ENCODE measurements at regions not wholly inside any gene's neighbourhood (a gene's known extent, or its start where the extent isn't known, plus 50 kb on each side); places are given as distances from the start of the nearest gene placed in this dataset.
A peak's percentile ranks its signal among the peaks of the same experiment; 100 is the strongest.
"Not testable (repeated sequence)": the region's sequence is repeated elsewhere in the genome, so short reads cannot be mapped to it uniquely, and the experiment has no call there.

DNA sequence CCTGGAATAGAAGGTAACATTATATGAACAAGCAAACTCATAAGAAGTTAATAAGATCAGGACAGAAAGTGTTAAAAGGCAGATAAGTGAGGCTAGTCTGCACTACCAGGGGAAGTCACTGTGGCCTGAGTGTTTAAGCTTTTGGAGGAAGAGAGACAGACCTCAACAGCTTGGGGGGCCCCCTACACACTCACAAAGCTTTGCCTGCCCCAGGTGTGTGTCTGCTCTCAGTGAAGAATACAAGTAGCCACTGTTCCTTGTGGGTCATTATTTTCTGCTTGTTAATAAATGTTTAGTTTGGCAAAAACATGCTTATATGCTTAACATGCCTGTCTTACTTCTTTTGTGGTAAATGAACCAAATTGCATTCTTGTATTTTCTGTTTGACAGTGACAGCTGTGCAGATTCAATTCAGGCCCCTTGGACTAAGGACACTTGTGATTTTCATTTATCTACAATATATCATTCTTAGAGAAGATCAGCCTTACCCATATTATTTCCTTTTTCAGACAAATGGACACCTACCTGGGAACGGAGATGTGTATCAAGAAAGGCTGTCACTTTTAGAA is 50.7 kb upstream of the C12orf71 start:
- DNase-seq = no peak

DNA sequence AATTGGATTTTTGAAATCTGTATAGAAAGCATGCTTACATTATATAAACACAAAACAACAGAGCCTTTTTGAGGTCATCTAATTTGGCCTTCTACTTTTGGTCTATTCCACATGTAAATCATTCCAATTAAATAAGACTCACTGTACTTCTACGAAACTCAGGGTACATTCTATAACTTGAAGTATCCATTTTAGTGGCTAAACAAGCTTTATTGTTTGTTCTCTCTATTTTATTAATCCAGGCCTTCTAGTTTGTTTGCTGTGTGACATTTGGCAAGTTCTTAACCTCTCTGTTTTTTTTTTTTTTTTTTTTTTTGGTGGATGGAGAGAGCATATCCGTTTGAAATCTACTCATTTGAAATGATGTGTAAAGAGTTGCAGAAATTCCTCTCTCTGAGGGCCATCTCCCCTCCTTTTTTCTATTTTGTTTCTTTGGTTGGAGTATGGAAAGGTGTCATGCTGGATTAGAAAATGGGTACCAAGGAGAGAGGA is 58.1 kb upstream of the C12orf71 start:
- DNase-seq = no peak

DNA sequence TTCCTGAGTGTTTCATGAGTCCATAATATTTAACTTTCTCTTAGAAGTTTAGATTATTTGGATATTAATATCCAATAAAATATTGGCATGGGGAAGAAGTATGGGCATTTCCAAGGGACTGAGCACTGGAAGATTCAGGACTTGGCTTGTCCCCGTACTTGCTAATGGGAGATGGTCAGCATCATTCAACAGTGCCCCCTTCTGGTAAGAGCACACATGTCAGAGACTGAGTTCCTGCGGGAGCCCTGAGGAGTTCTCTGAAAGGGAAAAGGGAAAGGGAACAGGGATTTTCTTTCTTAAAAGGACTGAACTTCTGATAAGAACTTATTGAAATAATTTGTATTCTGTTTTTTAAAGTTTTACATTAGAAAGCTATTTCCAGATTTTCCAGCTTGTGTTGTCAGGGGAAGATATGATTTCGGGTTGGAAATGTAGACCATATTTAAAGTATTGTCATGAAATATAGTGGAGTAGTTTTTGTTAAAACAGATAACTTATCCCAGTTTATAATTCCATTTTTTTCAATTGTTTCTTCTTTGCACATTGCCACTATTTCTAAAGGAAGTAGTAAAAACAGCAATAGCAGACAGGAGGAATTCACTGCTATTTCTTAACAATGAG is 59.8 kb upstream of the C12orf71 start:
- peak; percentile 41 for DNase-seq

DNA sequence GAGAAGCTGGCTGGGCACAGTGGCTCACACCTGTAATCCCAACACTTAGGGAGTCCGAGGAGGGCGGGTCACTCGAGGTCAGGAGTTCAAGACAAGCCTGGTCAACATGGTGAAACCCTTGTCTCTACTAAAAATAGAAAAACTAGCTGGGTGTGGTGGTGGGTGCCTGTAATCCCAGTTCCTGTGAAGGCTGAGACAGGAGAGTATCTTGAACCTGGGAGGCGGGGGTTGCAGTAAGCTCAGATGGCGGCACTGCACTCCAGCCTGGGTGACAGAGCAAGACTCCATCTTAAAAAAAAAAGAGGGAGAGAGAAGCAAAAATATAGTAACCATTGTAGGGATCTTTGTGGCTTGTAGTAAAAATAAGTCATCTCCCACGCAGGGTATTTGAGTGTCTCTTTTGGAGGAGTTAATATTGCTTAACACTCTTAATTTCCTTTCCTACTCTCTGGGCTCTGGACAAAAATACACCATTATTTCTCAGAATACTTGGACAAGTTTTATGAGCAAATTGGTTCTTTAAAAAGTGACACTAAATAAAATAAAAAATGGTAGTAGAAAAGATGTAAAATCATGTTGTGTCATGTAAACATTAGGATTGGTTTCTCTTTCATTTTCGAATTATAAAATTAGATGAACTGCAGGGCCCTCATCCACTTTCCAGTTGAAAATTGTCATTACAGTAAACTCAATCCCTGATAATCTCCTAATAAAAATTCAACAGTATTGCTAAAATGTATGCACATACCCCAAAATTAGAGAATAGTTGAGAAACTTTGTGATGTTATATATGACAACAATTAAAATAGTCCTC is 61.1 kb upstream of the C12orf71 start:
- DNase-seq = no peak

DNA sequence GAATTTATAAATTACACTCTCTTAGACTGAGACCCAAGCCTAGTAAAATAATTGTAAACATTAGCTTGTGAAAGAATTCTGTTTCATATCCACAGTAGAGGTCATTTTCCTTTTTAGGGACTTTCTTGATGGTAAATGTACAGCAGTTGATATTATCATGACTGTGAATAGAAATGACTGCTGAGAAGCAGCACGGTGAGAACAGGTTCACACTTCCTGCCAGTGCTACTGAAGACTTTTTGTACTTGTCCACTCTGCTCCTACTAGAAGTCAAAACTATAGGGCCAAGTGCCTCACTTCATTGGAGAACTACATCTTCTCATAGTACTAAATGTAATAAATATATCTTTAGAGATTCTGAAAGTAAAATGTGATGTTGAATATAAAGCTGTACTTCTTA is 63.3 kb upstream of the C12orf71 start:
- DNase-seq = not testable (repeated sequence)

DNA sequence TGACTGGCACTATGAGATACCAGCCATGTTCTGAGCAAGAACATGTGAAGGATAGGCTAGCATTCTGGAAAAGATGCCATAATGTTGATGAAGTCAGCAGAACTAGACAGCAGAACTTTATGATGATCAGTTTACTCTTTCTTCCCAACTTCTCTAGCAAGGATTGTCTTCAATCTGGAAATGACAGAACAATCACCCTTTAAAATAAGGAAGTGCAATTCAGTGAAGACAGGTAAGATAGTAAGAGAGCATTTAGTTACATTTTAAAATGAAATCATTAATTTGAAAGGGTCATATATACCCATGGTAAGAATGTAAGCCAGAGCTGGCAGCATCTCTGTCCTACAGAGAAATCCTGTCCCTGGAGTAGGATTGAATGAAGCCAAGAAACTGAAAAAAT is 66.0 kb upstream of the C12orf71 start:
- no peak for DNase-seq

DNA sequence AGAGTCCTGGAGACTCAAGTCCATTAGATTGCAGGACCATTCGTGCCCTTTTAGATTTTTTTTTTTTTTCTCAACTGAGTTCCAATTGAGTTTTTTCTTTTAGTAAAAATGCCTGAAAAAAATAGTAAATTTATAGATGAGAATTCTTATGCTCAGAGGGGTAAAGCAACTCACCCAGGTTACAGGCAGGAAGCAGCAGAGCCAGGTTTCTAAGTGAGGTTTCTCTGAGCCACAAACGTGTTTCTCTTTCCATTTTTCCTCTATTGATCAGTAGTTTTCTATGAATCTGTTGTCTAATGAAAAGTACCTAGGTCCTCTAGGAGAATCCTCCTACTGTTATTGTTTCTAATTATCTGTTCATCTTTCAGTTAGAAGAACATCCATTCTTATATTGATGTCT is 66.4 kb upstream of the C12orf71 start:
- no peak for DNase-seq

DNA sequence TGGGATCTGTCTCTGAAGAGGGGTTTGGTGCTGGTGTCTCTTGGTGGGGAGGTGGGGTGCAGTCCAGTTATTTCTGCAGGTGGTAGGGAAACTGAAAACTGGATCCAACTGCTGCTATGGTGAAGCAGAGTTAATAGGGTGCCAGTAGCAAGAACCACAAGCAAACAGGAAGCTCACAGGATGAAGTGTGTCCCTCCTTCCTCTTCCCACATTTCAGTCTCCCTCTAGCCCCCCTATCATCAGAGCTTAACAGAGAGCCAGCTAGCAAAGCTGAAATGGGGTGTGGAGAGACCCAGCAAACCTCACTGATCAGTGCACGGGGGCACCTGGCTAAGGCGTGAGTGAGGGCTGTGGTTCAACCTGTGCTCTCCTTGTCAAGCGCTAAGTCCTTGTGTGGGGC is 69.1 kb upstream of the C12orf71 start:
- no peak for DNase-seq

DNA sequence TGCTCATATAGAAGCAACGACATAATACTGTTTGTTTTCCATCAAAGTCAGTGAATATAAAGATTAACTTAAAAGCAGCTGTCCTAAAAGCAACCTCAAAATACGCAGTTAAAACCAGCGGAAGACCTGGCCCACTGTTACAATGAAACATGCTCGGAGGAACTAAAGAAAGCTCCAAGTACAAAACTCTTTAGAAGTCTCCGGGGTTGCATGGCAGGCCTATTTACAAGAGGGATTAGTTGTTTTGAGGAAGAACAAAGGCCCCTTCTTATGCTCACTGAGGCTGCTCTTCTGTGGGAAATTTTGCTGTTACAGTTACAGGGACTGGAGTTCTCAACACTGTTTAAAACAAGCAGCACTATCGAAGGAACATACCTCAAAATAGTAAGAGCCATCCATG is 75.9 kb upstream of the C12orf71 start:
- DNase-seq = no peak

DNA sequence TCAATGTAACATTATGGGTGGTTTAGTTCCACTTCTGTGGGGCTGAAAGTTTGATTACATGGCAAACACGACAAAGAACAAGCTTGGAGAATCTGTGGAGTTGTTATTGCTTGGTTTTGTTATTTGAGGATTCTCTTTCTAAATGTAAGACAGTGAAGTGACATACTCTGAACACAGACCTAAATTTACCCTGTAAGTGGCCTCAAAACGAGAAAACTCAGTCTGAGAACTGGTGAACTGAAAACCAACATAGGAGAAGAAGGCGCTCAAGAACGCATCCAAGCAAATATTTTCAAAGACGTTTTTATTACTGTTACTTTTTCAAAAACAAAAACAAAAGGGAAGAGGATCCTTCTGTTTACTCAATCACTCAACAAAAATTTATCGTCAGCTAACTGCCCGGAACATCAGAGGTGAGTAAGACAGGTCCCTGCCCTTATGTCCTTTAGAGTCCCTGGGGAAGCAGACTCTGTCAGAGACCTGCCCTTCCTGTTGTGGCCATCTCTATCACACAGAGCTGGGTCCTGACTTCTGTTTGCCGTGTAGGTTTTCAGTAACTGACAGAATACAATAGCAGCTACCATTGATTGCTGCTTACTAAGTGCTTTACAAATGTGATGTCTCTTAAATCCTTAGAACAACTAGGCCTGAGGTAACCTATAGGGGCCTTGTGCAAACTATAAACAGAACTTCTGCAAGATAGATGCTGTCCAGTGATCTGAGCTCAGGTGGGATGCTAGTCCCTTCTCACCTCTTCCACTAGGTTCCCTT is 79.3 kb upstream of the C12orf71 start:
- no peak for DNase-seq

DNA sequence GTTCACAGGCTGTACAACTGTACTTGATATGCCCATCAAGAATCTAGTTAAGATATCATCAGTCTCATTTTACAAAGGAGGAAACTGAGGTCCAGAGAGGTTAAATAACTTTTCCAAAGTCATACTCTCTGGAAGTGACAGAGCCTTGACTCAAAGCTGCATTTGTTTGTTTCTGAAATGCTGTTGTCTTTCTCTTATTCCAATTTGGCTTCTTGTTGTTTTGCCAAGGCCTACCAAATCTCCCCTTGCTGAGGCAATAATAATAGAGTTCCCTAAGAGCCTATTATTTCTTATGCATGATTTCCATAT is 79.8 kb upstream of the C12orf71 start:
- DNase-seq = no peak

DNA sequence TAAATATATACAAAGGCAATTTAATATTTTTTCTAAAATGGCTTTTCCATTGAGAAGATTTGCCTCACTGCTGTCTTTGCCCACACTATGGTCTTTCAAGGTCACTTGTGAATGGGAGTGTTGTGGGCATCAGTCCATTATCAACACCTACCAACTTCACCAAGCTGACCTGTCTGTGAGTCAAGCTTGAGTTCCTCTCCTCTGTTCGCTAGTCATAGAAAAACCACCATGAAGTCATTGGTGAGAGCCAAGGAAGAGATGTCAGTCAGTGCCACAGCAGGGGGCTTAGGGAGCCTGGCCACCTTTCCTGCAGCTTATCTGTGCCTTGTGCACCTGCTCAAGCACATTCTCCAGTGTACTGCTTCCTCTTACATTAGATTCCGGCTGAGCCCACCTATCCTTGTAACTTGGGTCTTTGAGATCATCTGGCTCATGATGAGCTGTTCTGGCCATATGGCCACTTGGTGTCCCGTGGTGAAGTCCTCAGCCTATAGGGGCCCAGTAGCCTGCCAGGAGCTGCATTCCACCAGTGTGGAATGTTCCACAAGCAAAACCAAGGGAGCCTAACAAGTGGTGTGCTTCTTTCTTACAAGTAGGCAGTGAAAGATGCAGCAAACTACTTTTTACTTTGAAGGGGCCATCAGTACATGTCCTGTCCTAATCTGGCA is 80.8 kb upstream of the C12orf71 start:
- no peak for DNase-seq

DNA sequence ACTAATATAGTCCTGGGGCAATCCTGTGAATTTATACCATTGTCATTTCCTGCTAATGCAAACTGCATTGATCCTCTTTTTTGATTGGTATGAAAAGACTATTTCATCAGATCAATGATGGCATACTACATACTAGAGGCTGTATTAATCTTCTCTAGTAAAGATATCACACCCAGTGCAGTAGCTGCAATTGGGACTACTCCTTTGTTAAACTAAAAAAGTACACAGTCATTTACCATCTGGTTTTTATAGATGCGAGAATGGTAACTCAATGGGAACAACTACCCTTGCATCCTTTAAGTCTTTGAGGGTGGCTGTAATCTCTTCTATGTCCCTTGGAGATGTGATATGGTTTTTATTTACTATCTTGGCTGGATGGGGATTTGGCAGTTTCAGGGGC is 80.2 kb upstream of the STK38L start:
- DNase-seq = no peak

DNA sequence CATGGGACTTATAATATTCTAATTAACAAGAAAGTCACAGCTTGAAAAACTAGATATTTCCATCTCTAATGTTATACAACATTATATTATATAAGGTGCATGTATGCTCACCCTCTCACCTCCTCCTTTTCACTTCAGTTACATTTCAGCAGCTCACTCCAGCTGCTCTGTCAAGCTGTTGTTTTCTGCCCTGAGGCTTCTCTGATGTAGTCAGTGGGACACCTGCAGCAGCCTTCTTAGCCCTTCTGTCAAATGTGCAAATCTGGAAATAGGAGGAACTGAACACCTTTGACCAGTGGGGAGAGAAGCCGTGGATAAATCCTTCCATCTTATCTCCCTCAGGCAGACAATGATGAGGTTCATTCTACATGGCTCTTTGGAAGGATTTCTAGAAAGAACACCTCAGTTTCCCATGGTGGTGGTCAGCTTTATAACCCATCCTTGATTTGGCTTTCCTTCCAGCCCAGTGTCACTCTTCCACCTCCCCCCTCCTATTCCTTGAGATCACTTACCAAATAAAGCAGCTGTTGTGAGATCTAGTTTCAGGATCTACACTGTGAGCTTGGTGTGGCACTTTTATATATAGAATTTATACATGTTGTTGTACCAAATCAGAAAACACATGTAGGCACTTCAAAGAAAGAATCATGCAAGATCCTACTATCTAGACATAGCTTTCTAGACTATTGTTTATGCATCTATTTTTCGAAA is 79.6 kb upstream of the STK38L start:
- no peak for DNase-seq

DNA sequence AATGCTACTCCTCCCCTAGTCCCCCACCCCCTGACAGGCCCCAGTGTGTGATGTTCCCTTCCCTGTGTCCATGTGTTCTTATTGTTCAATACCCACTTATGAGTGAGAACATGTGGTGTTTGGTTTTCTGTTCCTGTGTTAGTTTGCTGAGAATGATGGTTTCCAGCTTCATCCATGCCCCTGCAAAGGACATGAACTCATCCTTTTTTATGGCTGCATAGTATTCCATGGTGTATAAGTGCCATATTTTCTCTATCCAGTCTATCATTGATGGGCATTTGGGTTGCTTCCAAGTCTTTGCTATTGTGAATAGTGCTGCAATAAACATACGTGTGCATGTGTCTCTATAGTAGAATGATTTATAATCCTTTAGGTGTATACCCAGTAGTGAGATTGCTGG is 78.1 kb upstream of the STK38L start:
- DNase-seq = not testable (repeated sequence)

DNA sequence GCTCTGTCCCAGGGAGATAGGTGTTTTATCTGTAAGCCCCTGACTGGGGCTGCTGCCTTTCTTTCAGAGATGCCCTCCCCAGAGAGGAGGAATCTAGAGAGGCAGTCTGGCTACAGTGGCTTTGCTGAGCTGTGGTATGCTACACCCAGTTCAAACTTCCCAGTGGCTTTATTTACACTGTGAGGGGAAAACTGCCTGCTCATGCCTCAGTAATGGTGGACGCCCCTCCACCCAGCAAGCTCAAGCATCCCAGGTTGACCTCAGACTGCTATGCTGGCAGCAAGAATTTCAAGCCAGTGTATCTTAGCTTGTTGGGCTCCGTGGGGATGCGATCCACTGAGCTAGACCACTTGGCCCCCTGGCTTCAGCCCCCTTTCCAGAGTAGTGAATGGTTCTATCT is 72.6 kb upstream of the STK38L start:
- DNase-seq = not testable (repeated sequence)

DNA sequence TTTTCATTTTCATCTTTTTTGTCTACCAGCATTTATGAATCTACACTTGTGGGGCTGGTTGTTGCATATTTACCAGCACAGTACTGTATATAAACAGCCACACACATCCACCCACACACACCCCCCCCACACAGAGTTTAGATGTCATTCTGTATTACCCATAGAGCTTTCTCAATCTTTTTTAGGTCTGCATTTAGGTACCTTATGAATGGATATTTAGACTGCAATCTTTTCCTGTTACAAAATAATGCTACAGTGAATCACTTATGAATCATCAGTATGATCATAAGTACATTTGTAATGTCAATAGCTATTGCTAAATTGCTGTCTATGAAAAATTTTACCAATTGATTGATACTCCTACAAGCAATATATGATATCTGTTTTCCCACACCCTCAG is 67.3 kb upstream of the STK38L start:
- no peak for DNase-seq

DNA sequence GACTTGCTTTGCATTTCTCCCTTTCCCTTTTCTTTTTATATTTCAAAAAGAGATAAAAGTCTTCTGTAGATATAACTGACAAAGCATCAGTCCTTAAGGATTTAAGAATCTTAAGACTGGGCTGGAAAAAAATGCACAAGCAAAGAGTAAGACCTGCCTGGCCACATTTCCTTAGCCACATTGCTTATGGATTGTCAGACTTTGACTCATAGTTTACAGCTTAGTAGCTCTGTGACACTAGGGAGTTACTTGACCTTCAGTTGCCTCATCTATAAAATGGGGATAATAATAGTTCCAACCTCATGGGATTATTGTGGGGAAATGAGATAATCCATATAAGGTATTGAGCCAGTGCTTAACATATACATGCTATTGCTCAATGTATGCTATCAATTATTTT is 66.4 kb upstream of the STK38L start:
- no peak for DNase-seq

DNA sequence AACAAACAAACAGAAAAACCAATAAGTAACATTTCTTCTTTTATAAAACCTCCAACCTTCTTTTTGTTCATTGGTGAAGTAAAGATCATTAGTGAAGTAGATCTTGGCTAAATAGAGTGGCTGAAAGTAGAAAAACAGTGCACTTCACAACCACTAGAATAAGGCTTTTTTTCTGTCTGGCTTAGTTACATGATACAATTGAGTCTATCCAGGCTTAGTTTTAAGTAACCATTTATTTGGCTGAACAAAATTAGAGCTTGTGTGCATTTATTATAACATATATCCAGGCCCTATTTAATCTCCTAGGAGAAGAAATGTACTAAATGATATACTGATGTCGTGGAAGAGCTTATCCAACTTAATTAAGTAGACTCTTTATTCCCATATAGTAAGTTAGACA is 65.8 kb upstream of the STK38L start:
- no peak for DNase-seq

DNA sequence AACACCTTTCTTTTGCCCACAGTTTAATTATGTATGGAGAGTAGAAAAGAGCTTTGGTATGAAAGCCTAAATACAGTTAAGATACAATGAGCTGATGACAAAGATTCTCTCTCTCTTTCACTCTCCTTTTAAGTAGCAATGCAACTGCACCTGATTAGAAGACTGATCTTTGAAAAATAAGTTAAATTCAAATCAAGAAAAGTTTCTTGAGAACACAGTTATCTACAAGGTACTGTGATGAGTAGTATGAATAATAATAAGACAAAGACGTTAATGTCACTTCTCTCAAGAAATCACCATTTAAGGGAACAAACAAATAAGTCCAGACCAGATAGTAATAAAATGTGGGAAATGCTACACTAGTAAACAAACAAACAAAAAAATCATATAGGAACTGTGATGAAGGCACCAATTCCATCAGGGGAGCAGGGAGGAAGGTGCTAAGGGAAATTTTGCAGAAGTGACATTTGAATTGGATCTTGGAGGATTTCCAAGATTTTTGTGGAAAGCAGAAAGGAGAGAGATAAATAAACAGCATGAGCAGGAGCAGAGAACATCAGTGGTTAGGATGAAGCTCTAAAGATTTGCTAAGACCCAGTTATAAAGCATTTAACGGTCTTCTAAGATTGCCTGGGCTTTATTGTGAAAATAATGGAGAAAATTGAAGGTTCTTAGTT is 65.2 kb upstream of the STK38L start:
- DNase-seq = no peak

DNA sequence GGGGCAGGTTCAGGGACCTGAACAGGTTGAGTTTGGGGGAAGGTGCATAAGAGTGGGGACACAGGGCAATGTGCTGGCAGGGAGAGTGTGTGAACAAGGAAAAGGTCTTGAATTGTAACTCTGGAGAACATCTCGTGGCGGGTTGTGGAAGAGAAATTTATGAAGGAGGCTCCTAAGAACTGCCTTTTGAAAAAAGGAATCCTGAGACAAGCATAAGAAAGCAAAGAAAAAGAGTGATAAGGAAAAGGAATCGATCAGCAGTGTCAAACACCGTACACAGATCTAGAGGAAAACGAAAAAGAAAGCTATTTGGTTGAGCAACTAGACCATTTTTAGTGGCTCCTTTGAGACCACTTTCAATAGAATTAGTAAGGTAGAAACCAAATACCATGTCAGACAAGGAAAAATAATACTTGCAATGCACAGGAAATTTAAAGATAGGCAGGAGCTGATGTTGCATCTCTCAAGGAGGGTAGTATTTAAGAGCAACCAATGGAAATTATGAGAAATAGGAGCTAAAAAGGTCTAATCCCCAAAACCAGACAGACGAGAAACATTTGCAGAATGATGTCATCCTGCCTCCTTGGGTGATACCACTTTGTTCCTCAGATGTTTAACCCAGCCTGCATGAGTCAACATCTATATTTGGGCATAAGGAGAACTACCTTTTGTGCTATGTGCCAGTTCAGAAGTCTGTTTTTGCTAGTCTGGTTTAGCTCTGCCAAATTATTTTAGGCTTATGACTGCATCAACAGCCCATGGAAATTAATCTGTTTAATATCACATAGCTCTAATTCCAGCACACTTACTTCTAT is 64.5 kb upstream of the STK38L start:
- DNase-seq = no peak
